ENCODE measurements at regions not wholly inside any gene's neighbourhood (a gene's known extent, or its start where the extent isn't known, plus 50 kb on each side); places are given as distances from the start of the nearest gene placed in this dataset.

- no peaks in the 10 kb centered on the region for H3K36me3 ChIP-seq (replicated peaks in 1 of 2; ENCODE audit: control insufficient read depth in 1 of 2, insufficient read depth in 2 of 2, low read length in 2 of 2)
- no peak overlapping the region for H2AFZ ChIP-seq (ENCODE audit: low read length)
- no peak overlapping the region for H3K4me2 ChIP-seq (ENCODE audit: low read depth, low read length)
- DNase-seq (ENCODE audit: low spot score) (no peak), ATAC-seq (no peak), FAIRE-seq (no peak)
- no peaks in the 10 kb centered on the region for H3K9me3 ChIP-seq (ENCODE audit: low read length)
- no peak overlapping the region for H3K4me3 ChIP-seq (replicated peaks in 1 of 3; ENCODE audit: insufficient read depth in 1 of 3, low read depth in 2 of 3, low read length in 3 of 3)
- peaks cover 6% of the 10 kb centered on the region for H3K4me1 ChIP-seq (ENCODE audit: insufficient read depth, low read length)
- CTCF ChIA-PET (ENCODE audit: low intra/inter-chr PET ratio, low total read pairs): no interaction called here
- WGBS (ENCODE audit: low lambda C conversion rate): 4% methylated on average over 3 of the region's 3 CpGs
- no peaks in the 10 kb centered on the region for H4K20me1 ChIP-seq (ENCODE audit: insufficient read depth, low read length)
- intact Hi-C loops (cut with micrococcal nuclease; ENCODE audit: unreplicated experiment) (no loop called here), in situ Hi-C loops (cut with HindIII; ENCODE audit: extremely low pct_ligation_motif_present, low pct_unique_long_range_greater_than_20kb) (no loop called here)
- no TSS peak for BruUV-seq (replicated peaks)
- no peaks in the 10 kb centered on the region for H3K79me2 ChIP-seq (ENCODE audit: insufficient read depth, low read length)
- POLR2A ChIA-PET: no interaction called here
- H3K27me3 ChIP-seq (ENCODE audit: control insufficient read depth in 1 of 2, insufficient read depth in 2 of 2, low read length in 2 of 2): peaks cover 2 to 25% of the 10 kb centered on the region in 2 experiments; a peak in 3 of 5 replicates
- no peak overlapping the region for H3K27ac ChIP-seq (ENCODE audit: extremely low read length, insufficient read depth, low read length)
- H3K9ac ChIP-seq (ENCODE audit: insufficient read depth, low read depth, low read length): no peak overlapping the region
- TF ChIP-seq ZBTB7A (CRISPR knock-in tag; IDR thresholded peaks at IDR 0.05) (no peak), ZC3H4 (CRISPR knock-in tag; IDR thresholded peaks at IDR 0.05; ENCODE audit: borderline replicate concordance) (no peak), SMARCC2 (IDR thresholded peaks at IDR 0.05) (no peak), ZNF430 (CRISPR knock-in tag; IDR thresholded peaks at IDR 0.05) (no peak), ZNF749 (CRISPR knock-in tag; IDR thresholded peaks at IDR 0.05; ENCODE audit: borderline replicate concordance) (no peak), ZNF576 (CRISPR knock-in tag; IDR thresholded peaks at IDR 0.05) (no peak), TOE1 (CRISPR knock-in tag; IDR thresholded peaks at IDR 0.05) (no peak), ZNF317 (CRISPR knock-in tag; IDR thresholded peaks at IDR 0.05) (no peak), ZBTB46 (CRISPR knock-in tag; IDR thresholded peaks at IDR 0.05; ENCODE audit: borderline replicate concordance) (no peak), ZNF3 (CRISPR knock-in tag; IDR thresholded peaks at IDR 0.05) (no peak), ZNF674 (CRISPR knock-in tag; IDR thresholded peaks at IDR 0.05; ENCODE audit: low read depth) (no peak), ATF2 (CRISPR knock-in tag; IDR thresholded peaks at IDR 0.05) (no peak), RELA (CRISPR knock-in tag; IDR thresholded peaks at IDR 0.05) (no peak), NCOR1 (IDR thresholded peaks at IDR 0.05; ENCODE audit: borderline replicate concordance, low read length) (no peak), NFIC (IDR thresholded peaks at IDR 0.05; ENCODE audit: low read length) (no peak), HINFP (CRISPR knock-in tag; IDR thresholded peaks at IDR 0.05; ENCODE audit: low read depth) (no peak), FUBP1 (CRISPR knock-in tag; IDR thresholded peaks at IDR 0.05; ENCODE audit: borderline replicate concordance) (no peak)
These were observed 89.1 kb upstream of the IVNS1ABP start for GRCh38 chr1:185406006-185406690.
